Activated CD8-positive, alpha-beta memory T cell treated with anti-CD3 and anti-CD28 coated beads for 36 hours (primary cell): ENCODE measurements at regions not wholly inside any gene's neighbourhood (a gene's known extent, or its start where the extent isn't known, plus 50 kb on each side); places are given as distances from the start of the nearest gene placed in this dataset.

ENCODE experiments used
- CTCF ChIA-PET: fragments of 350-600 bp; sonication (Branson Sonifier 250); formaldehyde crosslinking; loops from one replicate; lab custom pipeline; 2021; ENCODE audit warnings: antibody characterized with exemption; lab: Charles Lee
- POLR2A ChIA-PET: fragments of 350-600 bp; sonication (Branson Sonifier 250); formaldehyde crosslinking; loops from one replicate; lab custom pipeline; 2021; ENCODE audit warnings: antibody characterized with exemption; lab: Charles Lee

DNA sequence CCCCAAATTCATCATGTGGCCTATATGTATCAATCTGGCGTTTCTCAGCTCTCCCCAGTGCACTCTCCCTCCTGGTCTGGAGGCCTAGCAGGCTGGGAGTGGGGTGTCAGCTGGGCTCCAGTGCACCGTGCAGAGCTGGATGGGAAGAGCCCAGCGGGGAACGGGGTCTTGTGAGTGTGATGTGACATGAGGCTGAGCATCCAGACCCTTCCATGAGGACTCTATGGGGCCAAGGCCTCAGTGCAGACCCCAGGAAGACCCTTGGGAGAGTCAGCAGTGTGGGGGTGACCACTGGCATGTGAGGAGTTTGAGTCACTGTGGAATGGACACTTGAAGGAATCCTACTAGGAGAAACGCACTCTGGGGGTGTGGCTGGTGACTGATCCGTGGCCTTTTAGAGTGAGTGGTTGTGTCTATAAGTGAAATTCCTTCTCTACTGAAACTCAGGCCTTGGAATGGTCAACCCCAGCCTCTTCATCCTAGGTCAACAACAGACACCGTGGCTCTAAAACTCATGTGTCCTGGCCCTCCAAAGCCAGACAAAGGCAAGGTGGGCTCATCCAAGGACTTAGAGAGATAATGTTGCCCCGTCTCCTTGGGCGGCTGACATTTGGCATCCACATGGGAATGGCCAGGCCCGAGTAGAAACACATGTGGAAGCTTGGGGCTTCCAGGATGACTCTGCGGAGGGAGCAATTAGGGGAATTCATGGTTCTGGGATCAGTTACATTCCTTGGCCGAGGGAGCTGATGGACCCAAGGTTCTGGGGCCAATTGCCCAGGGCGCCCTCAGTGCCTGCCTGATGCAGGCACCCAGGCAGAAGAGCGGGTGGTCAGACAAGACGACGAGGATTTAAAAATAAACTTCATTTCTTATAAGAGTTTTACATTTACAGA, 156.0 kb upstream of the TWIST2 start:
- ChIA-PET CTCF (no interaction called here), POLR2A (no interaction called here)

DNA sequence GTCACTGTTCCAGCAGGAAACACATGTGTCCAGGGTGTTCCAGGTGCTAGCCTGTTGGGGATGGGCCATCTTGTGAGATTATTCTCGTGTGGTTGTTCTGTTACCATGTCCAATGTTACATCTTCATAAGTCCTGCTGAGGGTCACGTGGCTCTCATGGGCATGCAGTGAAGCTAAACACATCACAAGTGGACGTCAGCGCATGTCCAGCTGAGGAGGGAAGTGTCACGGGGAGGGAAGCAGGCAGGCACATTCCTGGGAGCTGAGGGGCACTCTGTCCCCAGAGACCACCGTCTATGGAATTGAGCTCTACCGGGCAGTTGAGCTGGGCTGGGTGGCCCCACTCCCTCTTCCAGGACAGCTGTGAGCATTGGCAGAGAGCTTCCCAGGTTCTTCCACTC, 155.3 kb upstream of the TWIST2 start:
- POLR2A ChIA-PET = no interaction called here
- CTCF ChIA-PET = no interaction called here

DNA sequence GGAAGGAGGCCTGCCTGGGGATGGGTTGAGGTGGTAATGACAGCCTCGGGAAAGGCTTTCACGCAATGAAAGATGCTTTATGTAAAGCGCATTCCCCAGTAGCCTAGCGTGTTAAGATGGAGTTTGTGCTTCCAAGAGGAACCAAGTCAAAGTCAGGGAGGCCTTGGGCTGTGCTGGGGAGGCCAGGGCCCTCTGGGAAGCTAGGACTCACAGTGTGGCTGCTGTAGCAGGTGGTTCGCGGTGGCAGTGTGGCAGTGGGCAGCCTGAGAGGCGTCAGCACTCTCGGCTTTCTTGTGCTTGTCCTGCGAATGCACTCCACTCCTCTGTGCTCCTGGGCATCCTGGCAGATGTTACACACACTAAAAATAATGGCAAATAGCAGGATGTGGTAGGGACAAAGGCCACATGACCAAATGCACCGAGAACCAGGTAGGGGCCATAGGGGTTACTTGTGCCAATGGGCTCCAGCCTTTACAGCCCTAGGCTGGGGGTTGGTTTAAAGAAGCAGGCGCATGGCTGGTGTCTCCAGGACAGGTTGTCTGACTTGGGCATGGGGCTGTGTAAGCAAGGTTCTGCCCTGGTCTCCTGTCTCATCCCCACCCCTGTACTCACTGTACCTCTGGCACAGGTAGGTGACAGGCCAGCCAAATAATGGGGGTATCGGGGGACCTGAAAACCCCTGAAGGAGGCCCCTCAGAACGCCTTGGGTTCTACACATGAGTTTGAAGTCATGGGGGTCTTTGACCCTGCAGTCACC, 154.4 kb upstream of the TWIST2 start:
- ChIA-PET POLR2A (no interaction called here), CTCF (no interaction called here)

DNA sequence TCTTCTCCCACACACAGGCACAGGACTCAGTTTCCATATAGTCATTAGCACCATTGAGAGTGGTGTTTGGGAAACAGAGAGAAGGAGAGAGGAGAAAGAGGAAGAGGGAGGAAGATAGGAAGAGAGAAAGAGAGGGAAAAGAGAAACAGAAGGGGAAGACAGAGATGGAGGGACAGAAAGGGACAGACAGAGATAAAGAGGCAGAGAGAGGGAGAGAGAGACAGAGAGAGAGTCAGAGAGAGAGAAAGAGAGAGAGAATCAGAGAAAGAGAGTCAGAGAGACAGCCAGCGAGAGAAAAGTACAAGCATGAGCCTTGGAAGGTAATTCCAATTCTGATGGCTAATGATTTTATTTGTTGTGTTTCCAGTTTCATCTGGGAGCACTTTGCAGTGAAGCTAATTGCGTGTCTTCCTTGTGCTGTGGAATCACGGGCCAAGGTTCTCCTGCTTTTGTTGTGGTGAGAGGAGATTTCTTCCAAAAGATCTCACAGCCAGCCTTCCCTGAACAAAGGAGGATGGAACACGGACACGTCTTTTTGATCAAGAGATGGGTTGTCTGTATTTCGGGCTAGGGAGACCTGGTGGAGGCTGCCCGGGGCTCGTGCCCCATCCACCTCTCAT, 153.6 kb upstream of the TWIST2 start:
- POLR2A ChIA-PET = no interaction called here
- CTCF ChIA-PET = no interaction called here

DNA sequence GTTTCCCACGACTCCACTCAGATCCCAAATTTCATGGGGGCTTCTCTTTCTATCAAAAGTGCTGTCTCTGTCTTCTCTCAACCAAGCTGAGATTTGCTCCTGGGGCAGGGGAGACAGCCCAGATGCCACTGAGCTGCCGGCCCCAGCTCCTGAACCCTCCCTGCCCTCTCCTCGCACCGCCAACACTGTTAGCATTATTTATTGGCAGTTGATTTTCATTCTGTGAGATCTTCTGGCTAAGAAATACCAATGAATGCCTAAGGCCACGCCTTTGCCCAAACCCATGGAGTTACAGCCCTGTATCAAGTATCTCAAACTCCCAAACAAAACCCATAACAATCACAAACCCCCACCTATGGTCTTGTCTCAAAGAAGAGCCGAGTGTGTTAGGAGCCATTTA, 153.0 kb upstream of the TWIST2 start:
- ChIA-PET CTCF (no interaction called here), POLR2A (no interaction called here)

DNA sequence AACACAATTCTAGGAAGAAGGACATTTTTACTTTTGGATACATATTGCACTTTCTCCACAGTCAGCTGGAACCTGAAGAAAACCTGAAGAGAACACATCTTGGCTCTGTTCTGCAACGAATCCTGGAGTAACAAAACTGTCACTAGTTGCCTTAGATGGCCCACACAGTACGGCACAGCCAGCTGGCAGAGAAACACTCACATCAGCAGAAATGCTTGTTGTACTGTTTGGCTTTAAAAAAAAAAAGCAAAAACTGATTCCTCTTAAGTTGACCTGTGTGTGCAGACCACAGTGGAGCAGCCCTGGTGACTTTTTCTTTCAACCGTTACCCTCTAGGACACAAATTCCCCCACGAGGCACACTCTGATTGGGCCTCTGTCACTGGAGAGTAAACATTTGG, 152.3 kb upstream of the TWIST2 start:
- POLR2A ChIA-PET = no interaction called here
- CTCF ChIA-PET = no interaction called here

DNA sequence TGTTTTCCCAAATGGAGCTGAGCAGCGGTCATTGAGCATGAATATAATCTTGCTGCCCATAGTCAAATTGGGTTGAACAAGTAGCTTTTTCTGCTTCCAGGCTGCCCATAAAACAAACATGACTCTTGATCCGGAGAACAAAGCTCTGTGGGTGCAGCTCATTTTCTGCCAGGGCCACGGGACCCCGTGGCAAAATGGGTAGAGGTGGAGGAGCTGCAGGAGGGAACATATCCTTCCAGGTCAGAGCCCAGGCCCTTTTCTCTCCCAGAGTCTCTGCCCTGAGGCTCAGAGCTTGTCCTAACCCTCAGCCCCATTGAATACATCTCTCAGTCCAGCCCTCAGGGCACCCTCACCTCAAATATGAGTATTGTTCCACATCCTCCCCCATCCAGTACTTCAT, 151.6 kb upstream of the TWIST2 start:
- ChIA-PET POLR2A (no interaction called here), CTCF (no interaction called here)

DNA sequence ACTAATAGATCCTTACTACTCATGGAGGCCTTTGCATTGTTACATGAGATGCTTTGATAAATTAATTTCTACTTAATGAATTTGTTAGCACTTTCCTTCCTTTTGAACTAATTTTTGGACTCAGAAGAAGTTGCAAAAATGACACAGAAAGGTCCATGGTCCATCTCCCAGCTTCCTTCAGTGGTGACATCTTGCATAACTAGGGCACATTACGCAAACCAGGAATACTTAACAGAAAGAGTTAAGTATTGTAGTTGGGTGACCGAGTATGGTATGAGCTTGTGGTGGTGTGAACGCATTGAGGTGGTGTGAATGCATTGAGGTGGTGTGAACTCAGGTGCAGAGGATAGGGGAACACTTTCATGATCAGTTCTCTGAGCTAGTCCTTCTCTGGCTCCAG, 151.1 kb upstream of the TWIST2 start:
- ChIA-PET POLR2A (no interaction called here), CTCF (no interaction called here)

DNA sequence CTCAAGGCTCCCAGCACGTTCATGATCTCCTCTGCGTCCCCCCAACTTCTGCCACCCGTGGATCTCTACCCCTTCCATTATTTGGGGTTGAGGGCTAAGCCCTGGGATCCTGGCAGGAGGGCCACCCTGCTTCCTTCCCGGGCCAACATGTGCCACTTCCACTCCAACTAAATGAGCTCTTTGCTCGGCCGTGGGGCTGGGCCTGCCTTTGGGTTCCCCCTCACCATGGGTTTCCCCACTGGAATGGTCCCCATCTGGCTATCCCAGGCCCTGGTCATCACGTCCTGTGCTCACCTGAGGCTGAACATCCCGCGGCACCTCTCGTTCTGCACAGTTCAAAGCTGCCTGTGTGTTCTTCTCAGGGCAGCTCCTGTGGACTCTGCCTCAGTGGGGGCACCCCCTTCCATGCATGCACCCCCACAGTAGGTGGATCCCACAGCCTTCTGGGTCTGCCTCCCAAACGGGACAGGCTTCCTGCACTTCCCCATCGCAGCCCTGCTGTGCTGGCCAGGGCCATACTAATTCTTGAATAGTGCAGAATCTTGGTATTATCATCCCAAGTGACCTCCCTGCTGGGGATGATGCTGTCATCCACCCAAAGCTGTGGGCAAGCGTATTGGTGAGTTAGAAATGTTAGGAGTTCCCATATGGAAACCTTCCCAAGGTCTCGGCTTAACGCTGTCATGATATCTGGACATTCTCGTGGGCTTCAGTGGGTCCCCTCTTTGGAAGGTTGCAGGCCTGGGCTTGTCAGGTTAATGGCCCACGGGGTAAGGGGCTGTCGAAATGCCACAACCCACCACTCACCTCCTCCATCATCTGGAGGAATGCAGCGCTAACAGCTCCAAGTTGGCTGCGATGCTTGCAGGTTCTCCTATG, 150.5 kb upstream of the TWIST2 start:
- ChIA-PET POLR2A (no interaction called here), CTCF (no interaction called here)

DNA sequence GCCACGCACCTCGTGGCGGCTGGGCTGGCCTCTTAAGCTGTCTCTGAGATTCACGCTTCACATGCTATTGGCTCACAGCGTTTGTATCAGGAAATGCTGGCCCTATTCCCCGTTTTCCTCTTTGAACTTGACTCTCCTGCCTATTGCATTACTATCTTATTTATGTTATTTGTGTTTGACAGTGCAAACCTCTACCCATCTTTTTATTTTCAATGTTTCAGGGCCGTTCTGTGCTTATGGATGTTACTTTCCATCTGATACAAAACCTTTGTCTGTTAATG, 149.9 kb upstream of the TWIST2 start:
- ChIA-PET POLR2A (no interaction called here), CTCF (no interaction called here)

DNA sequence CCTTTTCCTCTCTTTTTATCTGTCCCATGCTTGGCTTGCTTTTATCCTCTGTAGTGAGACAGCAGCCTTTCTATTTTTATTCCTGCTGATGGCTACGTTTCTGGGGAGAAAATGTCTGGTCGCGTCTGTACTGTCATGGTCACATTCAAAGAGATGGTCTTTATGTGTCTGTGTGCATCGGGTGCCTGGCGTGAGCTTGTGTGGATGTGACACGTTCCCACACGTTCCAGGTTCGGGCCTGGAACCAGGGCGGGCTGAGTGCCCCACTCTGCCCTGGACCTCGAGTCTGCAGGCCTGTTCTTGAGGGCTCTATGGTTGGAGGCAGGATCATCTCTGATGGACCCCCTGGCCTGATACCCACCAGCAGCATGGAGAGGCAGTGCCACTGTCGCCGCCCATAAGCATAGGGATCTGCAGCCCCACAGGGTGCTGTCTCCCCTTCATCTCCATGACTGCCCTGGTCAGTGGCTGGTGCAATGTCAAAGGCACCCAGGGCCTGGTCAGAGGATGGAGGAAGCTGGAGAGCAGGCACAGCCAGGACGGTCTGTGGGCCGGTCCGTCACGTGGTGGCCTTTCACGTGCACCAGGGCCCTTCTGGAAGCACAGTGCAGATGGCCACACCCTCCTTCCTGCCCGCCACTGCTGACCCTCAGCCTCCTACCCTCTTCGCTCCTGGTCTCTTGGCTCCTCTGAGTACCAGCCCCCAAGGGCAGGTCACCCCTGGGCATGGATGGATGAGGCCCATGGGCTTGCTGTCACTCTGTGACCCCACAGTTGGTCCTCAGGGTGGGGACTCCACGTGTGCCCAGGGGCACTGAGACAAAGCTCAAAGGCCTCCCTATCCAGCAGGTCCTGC, 149.2 kb upstream of the TWIST2 start:
- ChIA-PET POLR2A (no interaction called here), CTCF (no interaction called here)

DNA sequence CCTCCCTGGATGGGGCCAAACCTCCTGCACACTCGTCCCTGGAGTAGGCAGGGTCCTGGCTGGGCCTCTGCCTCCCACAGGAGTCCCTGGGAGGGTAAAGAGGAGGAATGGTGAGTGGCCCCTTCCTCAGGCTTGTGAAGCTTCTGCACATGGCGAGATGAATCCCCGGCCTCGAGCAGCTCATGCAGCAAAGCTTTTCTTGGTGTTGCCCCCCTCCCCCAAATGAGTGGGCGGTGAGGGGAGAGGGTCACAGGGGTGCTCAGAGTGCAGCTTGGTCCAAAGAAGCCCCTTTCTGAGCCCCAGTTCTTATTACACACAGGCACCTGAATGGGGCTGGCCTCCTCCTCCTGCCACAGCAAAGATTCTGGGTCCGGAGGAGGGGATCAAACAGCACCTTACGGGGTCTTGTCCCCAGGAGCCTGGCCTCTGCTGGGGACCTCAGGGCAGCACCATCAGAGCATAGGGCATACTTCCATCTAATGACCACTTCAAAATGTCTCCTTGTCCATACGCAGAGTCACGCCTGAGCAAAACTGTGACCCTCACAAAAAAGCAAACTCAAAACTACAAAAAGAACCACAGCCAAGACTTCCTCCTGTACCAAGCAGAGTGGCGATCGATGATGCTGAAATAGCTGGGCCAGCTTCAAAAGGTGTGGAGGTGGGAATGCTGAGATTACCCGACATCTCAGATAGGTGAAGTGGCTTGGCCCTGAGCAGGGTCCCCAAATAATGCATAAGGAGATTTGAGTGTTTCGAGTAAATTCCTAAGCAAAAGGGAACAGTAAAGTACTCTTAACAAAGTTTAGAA, 148.4 kb upstream of the TWIST2 start:
- ChIA-PET POLR2A (no interaction called here), CTCF (no interaction called here)

DNA sequence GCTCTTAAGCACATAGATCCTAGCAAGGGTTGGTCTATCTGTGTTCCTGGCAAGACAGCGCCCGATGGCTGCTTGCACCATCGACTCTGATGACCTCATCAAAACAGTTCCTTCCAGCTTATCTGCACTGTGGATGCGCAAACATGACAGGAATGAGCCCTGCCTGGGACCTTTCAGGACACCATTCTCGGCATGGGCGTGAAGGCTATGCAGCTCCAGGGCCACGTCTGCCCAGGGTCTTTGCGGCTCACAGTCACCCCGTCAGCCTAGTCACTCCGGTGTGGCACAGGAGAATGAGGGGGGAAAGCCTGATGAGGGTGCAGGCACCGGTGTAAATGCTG, 147.8 kb upstream of the TWIST2 start:
- ChIA-PET CTCF (no interaction called here), POLR2A (no interaction called here)

DNA sequence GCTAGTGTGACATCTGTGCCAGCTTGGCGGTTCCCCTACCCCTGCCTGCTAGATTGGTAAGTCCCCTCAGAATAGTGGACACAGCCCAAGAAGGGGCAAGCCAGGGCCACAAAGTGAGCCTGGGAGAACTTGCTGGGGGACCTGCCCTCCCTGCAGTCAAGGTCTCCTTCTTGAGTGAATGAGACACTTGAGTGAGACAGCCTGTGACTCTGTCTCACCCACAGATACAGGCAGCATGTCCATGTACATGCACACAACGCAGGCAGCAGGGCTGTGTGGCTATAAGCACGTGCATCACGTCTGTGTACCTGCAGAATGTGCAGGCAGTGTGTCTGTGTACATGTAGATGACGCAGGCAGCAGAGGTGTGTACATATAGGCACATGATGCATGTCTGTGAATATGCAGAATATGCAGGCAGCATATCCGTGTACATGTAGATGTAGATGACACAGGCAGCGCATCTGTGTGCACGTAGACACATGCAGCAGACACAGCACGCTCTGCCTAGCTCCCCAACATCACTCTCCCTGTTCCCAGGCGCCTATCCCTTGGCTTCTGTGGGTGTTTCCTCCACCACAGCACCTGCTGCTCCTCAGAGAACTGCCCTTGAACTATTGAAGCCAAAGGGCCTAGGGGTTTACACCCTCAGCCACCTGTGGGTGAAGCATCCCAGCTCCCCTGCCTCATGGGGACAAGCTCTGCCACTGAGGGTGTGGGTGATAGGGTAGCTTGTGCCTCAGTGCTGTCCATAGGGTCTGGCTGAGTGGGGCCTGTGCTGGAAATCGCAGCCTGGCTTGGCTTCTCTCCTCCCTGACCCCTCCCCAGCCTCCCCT, 147.2 kb upstream of the TWIST2 start:
- ChIA-PET POLR2A (no interaction called here), CTCF (no interaction called here)

DNA sequence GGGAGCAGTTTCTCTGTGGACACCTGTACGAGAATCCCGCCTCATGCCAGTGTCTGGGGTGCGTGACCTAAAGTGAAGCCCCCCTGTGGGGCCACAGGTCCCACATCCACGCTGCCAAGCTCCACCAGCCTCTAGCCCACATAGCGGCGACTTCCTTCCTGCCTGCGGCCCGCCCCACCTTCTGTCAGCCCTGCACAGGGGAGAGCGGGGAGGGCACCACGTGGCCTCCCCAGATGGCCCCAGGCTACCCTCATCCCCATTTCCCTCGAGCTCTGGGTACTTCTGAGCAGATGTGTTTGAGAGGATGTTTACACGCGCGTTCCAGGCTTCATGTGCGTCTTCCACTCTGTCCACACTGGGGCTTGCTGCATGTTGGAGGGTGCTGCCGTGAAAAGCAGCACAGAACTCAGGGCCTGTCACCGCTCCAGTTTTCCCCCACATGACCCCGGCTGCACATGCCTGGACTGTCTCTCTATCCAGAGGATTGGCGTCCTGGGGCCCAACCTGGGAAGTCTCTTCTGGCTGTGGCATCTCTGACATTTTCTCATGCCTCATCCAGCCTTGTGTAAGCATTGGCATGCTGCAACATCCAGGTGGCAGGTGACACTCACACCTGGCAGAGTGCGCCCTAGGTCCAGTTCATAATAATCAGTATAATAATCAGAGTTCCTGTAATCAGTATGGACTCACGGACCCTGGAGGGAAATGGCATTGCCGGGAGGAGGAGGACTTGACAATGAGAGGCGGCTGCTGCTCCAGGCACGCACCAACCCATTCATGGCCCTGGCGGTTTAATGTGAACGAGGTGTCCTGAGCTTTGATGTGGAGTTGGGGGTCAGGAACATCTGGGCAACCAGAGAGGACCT, 146.3 kb upstream of the TWIST2 start:
- POLR2A ChIA-PET = no interaction called here
- CTCF ChIA-PET = no interaction called here

DNA sequence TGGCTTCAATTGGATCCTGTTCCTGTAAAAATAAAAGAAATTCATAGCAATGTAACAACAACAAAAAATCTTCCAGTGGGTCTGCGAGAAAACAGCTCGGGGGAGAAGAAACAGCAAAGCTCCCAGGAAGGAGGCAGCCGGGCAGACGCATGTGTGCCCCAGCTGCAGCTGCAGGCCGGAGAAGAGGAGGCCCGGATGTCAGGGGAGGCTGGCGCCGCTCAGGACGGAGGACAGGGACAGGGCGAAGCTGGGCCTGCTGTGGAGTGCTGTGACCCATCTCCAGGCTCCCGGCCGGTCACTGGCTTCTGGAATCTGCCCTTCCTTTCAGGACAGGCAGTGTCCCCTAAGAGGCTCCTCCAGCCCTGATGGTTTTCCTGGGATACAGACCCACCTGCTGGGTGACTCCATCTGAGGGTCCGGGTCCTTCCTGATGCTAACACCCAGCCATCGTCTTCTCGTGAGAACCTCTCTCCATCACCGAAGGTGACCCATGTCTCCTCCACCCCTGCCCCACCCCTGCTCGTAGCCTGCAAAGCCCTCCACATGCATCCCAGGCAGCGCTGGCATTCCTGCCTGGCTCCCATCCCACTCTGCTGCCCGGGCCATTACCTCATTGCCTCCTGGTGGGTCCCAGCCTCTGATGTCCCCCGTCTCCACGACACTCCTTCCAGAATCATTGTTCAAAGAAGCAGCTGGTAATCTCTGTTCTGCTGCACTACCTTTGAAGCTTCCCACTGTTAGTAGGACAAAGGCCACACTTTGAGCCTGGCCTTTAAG, 145.4 kb upstream of the TWIST2 start:
- ChIA-PET CTCF (no interaction called here), POLR2A (no interaction called here)
